Transverse colon (tissue), 3 donors: ENCODE measurements at regions not wholly inside any gene's neighbourhood (a gene's known extent, or its start where the extent isn't known, plus 50 kb on each side); places are given as distances from the start of the nearest gene placed in this dataset.

Experiments
- CTCF ChIP-seq, 5 experiments: fragments of 200-600 bp in 3 of 5; fragments of 450-650 bp in 2 of 5; sonication (generic) in 3 of 5; IDR thresholded peaks; 1 replicate in 2 of 5; 2 replicates in 3 of 5; pipeline ENCODE4 v1.5.1; 2016 to 2017; ENCODE audit warnings: antibody characterized with exemption in 5 of 5, inconsistent platforms in 3 of 5, mild to moderate bottlenecking in 2 of 5, moderate library complexity in 1 of 5
- POLR2A ChIP-seq: fragments of 450-650 bp; IDR thresholded peaks from one replicate; pipeline ENCODE4 v1.6.1; 2016; ENCODE audit warnings: antibody characterized with exemption, mild to moderate bottlenecking, moderate library complexity

- no peak for TF ChIP-seq CTCF (IDR thresholded peaks at IDR 0.05)
- TF ChIP-seq POLR2A: no peak
Measured at GRCh38 chr14:95021588-95021987, 135.7 kb downstream of the DICER1 start.
